ENCODE measurements at regions not wholly inside any gene's neighbourhood (a gene's known extent, or its start where the extent isn't known, plus 50 kb on each side); places are given as distances from the start of the nearest gene placed in this dataset.

DNA sequence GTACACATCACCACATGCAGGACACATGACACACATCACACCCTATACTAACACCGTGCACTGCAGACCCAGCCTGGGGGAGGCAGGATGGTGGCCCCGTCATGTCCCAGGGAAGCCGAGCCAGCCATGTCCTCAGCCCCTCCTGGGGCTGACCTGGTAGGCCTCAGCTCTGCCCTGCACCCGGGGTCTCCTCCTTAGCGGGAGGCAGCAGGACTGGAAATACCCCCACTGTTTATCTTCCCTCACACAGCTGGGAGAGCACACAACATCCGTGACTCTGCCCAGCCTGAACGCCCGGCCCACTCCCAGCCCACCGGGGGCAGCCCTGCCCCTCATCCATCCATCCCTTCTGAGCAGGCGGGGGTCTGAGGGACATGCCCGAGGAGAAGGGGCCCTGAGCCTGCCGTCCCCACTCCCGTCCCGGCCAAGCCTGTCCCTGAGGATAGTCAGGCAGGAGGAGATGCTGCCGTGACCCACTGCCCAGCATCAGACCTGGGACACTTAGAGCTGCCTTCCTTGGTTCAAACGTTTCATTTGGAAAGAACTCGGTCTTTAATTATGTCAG is 945.0 kb downstream of the BRD1 start:
- TF ChIP-seq, protein P1, sequence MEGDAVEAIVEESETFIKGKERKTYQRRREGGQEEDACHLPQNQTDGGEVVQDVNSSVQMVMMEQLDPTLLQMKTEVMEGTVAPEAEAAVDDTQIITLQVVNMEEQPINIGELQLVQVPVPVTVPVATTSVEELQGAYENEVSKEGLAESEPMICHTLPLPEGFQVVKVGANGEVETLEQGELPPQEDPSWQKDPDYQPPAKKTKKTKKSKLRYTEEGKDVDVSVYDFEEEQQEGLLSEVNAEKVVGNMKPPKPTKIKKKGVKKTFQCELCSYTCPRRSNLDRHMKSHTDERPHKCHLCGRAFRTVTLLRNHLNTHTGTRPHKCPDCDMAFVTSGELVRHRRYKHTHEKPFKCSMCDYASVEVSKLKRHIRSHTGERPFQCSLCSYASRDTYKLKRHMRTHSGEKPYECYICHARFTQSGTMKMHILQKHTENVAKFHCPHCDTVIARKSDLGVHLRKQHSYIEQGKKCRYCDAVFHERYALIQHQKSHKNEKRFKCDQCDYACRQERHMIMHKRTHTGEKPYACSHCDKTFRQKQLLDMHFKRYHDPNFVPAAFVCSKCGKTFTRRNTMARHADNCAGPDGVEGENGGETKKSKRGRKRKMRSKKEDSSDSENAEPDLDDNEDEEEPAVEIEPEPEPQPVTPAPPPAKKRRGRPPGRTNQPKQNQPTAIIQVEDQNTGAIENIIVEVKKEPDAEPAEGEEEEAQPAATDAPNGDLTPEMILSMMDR (IDR thresholded peaks at IDR 0.05), result no peak
- TF ChIP-seq POLR2A (IDR thresholded peaks at IDR 0.05), result no peak

Measured in adrenal gland (tissue), 5 donors.